Gastroesophageal sphincter (tissue), 4 donors: ENCODE measurements at regions not wholly inside any gene's neighbourhood (a gene's known extent, or its start where the extent isn't known, plus 50 kb on each side); places are given as distances from the start of the nearest gene placed in this dataset.

Experiments
- ATAC-seq: fragments of 150-250 bp; one replicate; pipeline ENCODE4 v1.9.1; 2016; ENCODE audit warnings: mild to moderate bottlenecking, moderate library complexity
- H3K27ac ChIP-seq, 4 donors: fragments of 200-600 bp; sonication (generic) in 3 of 4; 1 replicate in 3 of 4; 2 replicates in 1 of 4; pipeline ENCODE4 v1.5.1; 2016 to 2019
- H3K27me3 ChIP-seq: fragments of 200-600 bp; sonication (generic); one replicate; pipeline ENCODE4 v1.5.1; 2019
- H3K36me3 ChIP-seq, 2 donors: fragments of 200-600 bp; sonication (generic); one replicate each; pipeline ENCODE4 v1.5.1; 2019; ENCODE audit warnings: control low read depth in 1 of 2
- H3K4me1 ChIP-seq, 3 donors: fragments of 200-600 bp; sonication (generic); 1 replicate in 2 of 3; 2 replicates in 1 of 3; pipeline ENCODE4 v1.5.1; 2016 to 2019; ENCODE audit warnings: control low read depth in 2 of 3
- H3K4me3 ChIP-seq, 2 donors: fragments of 200-600 bp; sonication (generic); one replicate each; pipeline ENCODE4 v1.5.1; 2019; ENCODE audit warnings: mild to moderate bottlenecking in 1 of 2, moderate library complexity in 1 of 2
- H3K9me3 ChIP-seq, 3 donors: fragments of 200-600 bp; sonication (generic); one replicate each; pipeline ENCODE4 v1.5.1; 2017 to 2019; ENCODE audit warnings: control low read depth in 2 of 3
- EP300 ChIP-seq: sonication (generic); formaldehyde crosslinking; IDR thresholded peaks from one replicate; pipeline ENCODE4 v1.6.1; 2017; ENCODE audit warnings: antibody characterized with exemption, mild to moderate bottlenecking
- POLR2A ChIP-seq, 2 donors: fragments of 450-650 bp; IDR thresholded peaks; one replicate each; pipeline ENCODE4 v1.6.1; 2017; ENCODE audit warnings: antibody characterized with exemption in 2 of 2, mild to moderate bottlenecking in 2 of 2, moderate library complexity in 1 of 2
- POLR2AphosphoS5 ChIP-seq: sonication (generic); formaldehyde crosslinking; IDR thresholded peaks from one replicate; pipeline ENCODE4 v1.6.1; 2017; ENCODE audit warnings: antibody characterized with exemption
- WGBS, 2 donors: methylation state at CpG; one replicate each; pipeline ENCODE4 v1.1.5; 2018; ENCODE audit warnings: low coverage in 1 of 2; 5-methylcytosine and 5-hydroxymethylcytosine counted together
- TF ChIP-seq, protein P1 (sequence below), 4 experiments: fragments of 200-600 bp in 2 of 4; fragments of 450-650 bp in 2 of 4; sonication (generic) in 1 of 4; IDR thresholded peaks; one replicate each; pipeline ENCODE4 v1.5.1; 2017 to 2019; ENCODE audit warnings: antibody characterized with exemption in 4 of 4, mild to moderate bottlenecking in 2 of 4, moderate library complexity in 2 of 4

- H3K4me3 ChIP-seq, result no peak overlapping the region
- WGBS, 2 donors, result 29 to 40% methylated on average over 3 of the region's 3 CpGs
- H3K27ac ChIP-seq, result no peak overlapping the region
- H3K27me3 ChIP-seq, result no peaks in the 10 kb centered on the region
- TF ChIP-seq EP300 (no peak), POLR2AphosphoS5 (no peak), POLR2A (IDR thresholded peaks at IDR 0.05) (no peak)
- TF ChIP-seq, protein P1, sequence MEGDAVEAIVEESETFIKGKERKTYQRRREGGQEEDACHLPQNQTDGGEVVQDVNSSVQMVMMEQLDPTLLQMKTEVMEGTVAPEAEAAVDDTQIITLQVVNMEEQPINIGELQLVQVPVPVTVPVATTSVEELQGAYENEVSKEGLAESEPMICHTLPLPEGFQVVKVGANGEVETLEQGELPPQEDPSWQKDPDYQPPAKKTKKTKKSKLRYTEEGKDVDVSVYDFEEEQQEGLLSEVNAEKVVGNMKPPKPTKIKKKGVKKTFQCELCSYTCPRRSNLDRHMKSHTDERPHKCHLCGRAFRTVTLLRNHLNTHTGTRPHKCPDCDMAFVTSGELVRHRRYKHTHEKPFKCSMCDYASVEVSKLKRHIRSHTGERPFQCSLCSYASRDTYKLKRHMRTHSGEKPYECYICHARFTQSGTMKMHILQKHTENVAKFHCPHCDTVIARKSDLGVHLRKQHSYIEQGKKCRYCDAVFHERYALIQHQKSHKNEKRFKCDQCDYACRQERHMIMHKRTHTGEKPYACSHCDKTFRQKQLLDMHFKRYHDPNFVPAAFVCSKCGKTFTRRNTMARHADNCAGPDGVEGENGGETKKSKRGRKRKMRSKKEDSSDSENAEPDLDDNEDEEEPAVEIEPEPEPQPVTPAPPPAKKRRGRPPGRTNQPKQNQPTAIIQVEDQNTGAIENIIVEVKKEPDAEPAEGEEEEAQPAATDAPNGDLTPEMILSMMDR (IDR thresholded peaks at IDR 0.05), result no peak
- no peaks in the 10 kb centered on the region for H3K9me3 ChIP-seq
- ATAC-seq, result no peak
- no peaks in the 10 kb centered on the region for H3K4me1 ChIP-seq
- no peaks in the 10 kb centered on the region for H3K36me3 ChIP-seq
Observed at GRCh38 chr13:37427843-37428494, 170.6 kb downstream of the POSTN start.

DNA sequence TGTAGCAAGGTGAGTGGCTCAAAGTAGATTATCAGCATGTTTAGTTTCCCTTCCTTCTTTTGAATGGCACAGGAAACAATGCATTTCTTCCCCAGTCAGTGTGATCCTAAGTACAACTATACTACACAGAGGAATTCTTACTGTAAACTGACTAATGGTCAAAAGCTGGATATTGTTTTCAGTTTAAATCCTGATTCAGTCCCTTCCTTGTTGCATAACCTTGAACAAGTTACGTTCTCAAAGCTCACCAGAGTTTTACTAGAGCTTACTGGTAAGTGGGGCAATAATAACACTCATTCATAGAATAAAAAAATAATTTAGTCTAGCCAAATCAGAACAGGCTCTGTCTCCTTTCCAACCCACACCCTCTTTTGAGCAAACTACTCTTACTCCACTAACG is 180.1 kb downstream of the POSTN start:
- Histone ChIP-seq H3K27me3 (no peaks in the 10 kb centered on the region), H3K36me3 (no peaks in the 10 kb centered on the region), H3K4me1 (no peaks in the 10 kb centered on the region), H3K4me3 (no peak overlapping the region), H3K27ac (no peak overlapping the region), H3K9me3 (no peaks in the 10 kb centered on the region)
- no peak for ATAC-seq
- WGBS, 2 donors, result 65 to 75% methylated on average over 2 of the region's 2 CpGs
- TF ChIP-seq, protein P1 (IDR thresholded peaks at IDR 0.05), result no peak
- no peak for TF ChIP-seq POLR2AphosphoS5
- no peak for TF ChIP-seq POLR2A (IDR thresholded peaks at IDR 0.05)

DNA sequence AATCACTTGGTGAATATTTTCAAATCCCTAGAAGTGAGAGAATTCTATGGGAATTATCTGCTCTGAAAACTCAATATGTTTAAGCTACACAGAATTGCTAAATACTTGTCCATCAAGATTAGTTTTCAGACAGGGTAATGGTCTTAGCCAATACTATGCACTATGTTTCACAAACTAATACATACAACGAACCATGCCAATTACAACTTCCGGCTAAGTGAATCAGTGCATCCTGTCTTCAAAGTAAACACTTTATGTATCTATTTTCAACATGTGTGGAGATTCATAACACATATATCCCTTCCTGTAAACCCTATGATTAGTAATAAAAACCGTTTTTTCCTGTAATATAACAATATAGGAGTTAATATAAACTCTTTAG is 181.5 kb downstream of the POSTN start:
- TF ChIP-seq EP300, result no peak
- WGBS, 2 donors, result 61 to 63% methylated on average over 3 of the region's 3 CpGs
- Histone ChIP-seq H3K4me1 (no peaks in the 10 kb centered on the region), H3K27ac (no peak overlapping the region), H3K36me3 (no peaks in the 10 kb centered on the region), H3K27me3 (no peaks in the 10 kb centered on the region), H3K4me3 (no peak overlapping the region), H3K9me3 (no peaks in the 10 kb centered on the region)
- ATAC-seq, result no peak

- Histone ChIP-seq H3K27me3 (no peaks in the 10 kb centered on the region), H3K4me1 (no peaks in the 10 kb centered on the region), H3K4me3 (no peak overlapping the region), H3K9me3 (no peaks in the 10 kb centered on the region), H3K36me3 (no peaks in the 10 kb centered on the region), H3K27ac (no peak overlapping the region)
- ATAC-seq, result no peak
- WGBS, 2 donors, result 64 to 67% methylated on average over 2 of the region's 2 CpGs
- TF ChIP-seq POLR2AphosphoS5, result no peak
- TF ChIP-seq, protein P1 (IDR thresholded peaks at IDR 0.05), result no peak
- no peak for TF ChIP-seq EP300
- TF ChIP-seq POLR2A (IDR thresholded peaks at IDR 0.05), result no peak
Observed at GRCh38 chr13:37416291-37417059, 182.1 kb downstream of the POSTN start.

DNA sequence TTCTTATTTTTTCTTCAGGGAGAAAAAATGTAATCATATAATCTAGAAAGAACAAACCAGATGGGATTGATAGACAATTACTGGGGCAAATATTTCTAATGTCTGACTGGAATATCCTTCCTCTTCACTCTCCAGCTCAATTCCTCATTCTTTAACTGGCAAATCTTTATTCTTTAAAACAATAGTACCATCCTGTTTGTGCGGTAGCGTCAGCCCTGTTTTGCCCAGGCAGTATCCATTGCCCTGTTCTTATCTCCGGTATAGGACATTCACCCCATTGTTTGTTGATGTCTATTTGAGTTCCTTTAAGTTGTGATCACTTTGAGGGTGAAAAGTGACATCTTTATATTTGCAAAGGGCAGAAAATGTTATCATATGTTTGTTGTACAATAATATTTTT is 185.4 kb downstream of the POSTN start:
- Histone ChIP-seq H3K4me1 (no peaks in the 10 kb centered on the region), H3K27me3 (no peaks in the 10 kb centered on the region), H3K9me3 (no peaks in the 10 kb centered on the region), H3K27ac (no peak overlapping the region), H3K4me3 (no peak overlapping the region), H3K36me3 (no peaks in the 10 kb centered on the region)
- ATAC-seq, result no peak
- TF ChIP-seq POLR2A (IDR thresholded peaks at IDR 0.05) (no peak), POLR2AphosphoS5 (no peak), EP300 (no peak)
- TF ChIP-seq, protein P1 (IDR thresholded peaks at IDR 0.05), result no peak
- 76 to 79% methylated on average over 3 of the region's 3 CpGs for WGBS, 2 donors
